ENCODE measurements at regions not wholly inside any gene's neighbourhood (a gene's known extent, or its start where the extent isn't known, plus 50 kb on each side); places are given as distances from the start of the nearest gene placed in this dataset.

DNA sequence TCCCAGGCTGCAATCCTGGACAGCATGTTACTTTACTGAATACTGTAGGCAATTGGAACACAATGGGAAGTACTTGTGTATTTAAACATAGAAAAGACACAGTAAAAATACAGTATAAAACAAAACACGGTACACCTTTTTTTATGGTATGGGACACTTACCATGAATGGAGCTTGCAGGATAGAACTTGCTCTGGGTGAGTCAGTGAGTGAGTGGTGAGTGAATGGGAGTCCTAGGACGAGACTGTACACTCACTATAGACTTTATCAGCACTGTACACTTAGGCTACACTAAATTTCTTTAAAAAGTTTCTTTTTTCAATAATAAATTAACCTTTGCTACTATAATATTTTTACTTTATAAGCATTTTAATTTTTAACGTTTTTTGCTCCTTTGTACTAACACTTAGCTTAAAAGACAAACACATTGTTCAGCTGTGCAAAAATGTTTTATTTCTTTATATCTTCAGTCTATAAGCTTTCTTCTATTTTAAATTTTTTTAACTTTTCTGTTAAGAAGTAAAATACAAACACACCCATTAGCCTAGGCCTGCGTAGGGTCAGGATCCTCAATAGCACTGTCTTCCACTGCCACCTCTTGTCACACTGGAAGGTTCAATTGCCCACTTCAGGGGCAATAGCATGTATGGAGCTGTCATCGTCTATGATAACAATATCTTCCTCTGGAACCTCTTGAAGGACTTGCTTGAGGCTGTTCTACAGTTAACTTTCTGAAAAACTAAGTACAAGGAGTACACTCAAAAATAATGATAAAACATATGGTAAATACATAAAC lies 293.5 kb upstream of the FSTL5 start:
- DNase-seq, result no peak

DNA sequence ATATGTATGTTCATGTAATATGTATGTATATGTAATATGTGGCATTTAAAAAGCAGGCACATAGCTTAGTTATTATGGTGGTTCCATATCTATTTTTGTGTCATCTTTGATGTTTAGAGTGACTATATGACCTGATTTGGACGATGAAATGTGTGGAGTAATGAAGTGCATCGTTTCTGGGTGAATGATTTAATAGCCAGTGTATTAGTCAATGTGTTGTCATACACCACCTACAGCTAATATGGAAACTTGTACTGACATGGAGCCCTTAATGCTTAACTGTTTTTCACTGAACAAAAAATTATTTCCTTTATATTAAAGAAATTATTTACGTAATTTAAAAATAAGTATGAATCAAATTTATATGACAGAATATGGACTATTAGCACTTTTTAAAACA lies 292.3 kb upstream of the FSTL5 start:
- no peak for DNase-seq

GRCh38 chr4:162450531-162451035 lies 286.8 kb upstream of the FSTL5 start:
- no peak for DNase-seq

DNA sequence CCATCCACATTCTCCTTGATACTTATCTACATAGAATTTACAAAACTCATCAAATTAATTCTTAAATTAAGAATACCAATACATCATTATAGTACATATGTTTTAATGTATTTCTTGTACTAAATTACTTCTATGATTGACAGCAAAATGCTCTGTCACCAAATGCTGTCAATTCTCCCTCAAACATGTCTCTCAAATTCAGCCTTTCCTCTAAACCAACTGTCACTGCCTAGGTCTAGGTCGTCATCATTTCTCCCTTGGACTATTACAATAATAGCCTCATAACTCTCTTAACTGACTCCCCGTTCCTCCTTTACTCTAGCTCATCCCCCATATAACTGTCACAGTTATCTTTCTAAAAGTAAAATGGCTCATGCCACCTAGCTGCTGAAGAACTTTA lies 279.7 kb upstream of the FSTL5 start:
- DNase-seq, result no peak

DNA sequence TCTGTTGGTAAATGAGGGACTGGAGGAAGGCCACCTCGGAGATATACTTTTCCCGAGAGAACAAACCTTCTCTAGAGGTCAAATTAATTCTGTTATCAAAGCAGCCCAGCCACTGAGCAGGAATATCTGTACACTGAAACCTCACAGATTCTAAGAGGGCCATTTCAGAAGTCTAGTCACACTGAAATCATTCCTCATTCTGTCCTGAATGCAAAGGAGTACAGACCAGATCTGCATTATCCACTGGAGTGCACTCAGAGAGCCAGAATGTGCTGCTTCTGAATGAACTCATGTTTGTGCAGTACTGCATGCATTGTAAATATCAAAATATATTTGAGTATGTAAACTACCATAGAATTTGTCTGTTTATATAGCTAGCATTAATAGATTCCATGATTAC lies 278.3 kb upstream of the FSTL5 start:
- no peak for DNase-seq

DNA sequence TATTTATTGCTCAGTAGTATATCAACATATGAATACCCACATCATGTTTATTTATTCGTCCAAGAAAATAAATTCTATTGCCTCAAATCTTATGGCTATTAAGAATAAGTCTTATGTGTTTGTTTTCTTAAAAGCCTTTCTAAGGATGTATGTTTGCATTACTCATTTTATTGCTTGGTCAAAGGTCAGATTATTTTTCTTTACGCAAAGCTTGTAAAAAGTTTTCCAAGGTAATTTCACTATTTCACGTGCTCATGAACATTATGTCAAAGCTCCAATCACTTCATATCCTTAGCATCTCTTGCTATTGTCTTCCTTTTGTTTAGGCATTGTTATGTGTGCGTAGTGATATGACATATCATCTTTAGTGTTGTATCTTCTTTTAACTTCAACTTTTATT lies 258.5 kb upstream of the FSTL5 start:
- no peak for DNase-seq

GRCh38 chr4:162410854-162411253 lies 247.1 kb upstream of the FSTL5 start:
- DNase-seq, result no peak

DNA sequence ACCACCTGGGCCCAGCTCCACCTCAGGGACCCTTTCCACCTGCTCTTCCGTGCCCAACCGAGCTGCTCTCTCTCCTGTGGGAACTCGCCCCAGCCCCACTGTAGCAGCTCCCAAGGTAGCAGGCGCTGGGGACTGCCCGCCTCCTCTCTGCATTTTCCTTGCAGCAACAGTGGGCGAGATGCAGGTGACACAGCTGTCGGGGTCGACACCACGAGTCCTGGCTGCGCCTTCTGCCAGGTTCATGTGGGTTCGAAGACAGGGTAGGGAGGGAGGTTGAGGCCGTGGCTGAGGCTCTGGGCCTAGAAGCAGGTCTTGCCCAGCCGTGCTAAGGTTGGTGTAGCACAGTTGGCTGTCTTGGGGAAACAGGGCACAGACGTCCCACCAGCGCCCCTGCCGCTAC lies 245.2 kb upstream of the FSTL5 start:
- no peak for DNase-seq

GRCh38 chr4:162408309-162408708 lies 244.5 kb upstream of the FSTL5 start:
- no peak for DNase-seq

DNA sequence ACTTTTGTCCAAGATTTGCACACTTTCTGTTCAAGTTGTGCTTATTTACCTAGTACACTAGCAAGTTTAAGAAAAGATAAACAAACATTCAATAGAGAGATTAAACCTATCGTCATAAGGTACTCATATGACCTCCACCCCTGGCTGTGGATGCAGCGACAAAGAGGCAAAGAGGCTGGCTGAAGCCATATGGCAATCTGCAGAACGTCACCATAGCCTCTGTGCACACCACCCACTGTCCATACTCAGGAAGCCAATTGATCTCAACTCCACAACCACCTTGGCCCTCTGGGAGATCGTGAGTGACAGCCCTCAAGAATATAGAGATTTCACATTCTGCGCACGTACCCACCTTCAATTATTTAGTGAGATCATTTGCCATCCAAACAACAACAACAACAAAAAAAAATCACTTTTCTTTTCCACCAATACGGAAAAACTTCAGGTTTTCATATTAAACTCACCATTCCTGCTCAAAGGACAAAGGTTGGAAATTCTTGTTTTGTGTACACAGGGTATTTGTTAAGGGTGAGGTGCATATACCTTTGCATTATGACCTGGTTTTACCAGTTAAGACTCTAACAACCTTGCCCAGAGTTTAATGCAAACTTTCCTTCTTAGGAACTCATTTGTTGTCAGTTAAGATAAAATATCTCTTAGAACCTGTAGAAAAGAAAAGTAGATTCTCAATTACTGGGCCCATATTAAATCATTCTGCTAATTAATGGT lies 243.0 kb upstream of the FSTL5 start:
- no peak for DNase-seq

DNA sequence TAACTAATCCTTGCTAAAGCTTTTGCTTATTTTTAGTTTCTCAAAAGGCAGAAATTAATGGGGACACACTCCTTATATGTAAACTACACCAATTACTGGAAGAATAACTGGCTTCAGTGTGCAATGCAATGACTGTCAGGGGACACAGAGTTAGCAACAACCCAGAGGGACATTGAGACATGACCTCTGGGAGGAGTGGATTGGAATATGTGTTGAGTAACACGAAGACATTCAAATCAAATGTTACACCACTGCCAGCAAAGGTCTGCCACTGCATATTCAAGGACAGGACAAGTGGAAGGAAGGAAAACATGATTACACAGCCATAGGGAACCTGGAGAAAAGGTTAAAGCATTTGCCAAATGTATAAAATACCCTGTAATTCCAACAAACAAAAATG lies 240.1 kb upstream of the FSTL5 start:
- no peak for DNase-seq

DNA sequence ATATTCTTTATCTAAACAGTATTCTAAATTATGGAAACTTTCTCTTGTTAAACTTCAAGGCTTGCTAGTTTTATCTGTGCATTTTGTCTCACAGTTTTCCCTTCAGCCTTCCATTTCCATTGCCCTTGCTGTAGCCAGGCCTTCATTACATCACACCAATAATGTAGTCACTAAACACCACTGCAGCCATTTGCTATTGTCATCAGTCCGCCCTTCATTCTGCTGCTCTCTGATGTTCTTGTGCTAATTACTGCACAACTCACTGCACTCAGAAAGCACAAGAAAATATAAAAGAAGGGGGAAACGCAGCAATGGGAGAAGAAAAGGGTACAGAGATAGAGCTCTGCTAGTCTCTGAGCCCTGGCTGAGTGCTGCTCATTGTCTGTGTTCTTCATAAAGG lies 239.6 kb upstream of the FSTL5 start:
- DNase-seq, result no peak

GRCh38 chr4:162401021-162401420 lies 237.2 kb upstream of the FSTL5 start:
- DNase-seq, result no peak

GRCh38 chr4:162392946-162393345 lies 229.1 kb upstream of the FSTL5 start:
- no peak for DNase-seq

DNA sequence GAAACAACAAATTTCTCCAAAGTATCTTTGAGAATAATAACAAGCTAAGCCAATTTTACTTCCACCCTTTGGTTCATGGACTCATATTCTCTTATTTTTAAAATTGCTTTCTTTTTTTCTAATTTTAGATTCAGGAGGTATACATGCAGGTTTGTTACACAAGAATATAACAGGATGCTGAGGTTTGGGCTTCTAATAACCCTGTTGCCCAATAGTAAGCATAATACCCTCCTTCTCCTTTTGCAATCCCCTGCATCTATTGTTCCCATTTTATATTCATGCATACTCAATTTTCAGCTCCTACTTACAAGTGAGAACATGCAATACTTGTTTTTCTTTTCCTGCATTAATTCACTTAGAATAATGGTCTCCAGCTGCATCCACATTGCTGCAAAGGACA lies 202.3 kb upstream of the FSTL5 start:
- DNase-seq, result no peak

GRCh38 chr4:162364651-162365050 lies 200.9 kb upstream of the FSTL5 start:
- no peak for DNase-seq

GRCh38 chr4:162360369-162361149 lies 196.8 kb upstream of the FSTL5 start:
- DNase-seq, result no peak

DNA sequence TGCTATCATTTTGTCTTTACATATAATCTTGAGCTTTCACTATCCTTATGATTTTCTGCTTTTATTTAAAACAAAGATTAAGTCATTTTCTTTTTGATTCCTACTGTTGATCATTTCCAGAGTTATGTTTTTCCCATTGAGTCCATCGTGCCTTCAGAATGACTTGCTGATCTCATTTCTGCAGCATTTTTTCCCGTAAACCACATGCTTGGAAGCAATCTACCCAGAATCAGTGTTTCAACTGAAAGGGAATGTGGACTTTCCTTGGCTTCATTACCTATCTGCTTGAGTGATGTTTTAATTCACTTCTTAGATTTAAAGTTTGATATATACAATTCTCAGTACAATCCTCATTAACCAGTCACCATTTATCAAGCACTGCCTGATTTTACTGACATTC lies 192.4 kb upstream of the FSTL5 start:
- no peak for DNase-seq

GRCh38 chr4:162352580-162353107 lies 188.8 kb upstream of the FSTL5 start:
- DNase-seq, result no peak

DNA sequence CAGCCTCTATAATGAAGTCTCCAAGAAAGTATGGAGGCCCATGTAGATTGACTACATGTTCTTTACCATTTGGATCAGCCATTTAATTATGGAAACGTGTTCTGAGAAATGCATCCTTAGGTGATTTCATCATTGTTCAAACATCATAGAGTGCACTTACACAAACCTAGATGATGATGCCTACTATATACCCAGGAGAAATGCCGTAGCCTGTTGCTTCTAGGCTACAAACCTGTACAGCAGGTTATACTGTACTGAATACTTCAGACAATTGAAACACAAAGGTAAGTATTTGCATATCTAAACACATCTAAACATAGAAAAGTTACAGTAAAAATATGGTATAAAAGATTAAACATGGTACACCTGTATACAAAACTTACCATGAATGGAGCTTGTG lies 186.5 kb upstream of the FSTL5 start:
- no peak for DNase-seq

- no peak for DNase-seq
These were observed 185.6 kb upstream of the FSTL5 start for GRCh38 chr4:162349395-162349794.

GRCh38 chr4:162347842-162348213 lies 184.0 kb upstream of the FSTL5 start:
- no peak for DNase-seq

- DNase-seq, result no peak
These were observed 183.5 kb upstream of the FSTL5 start for GRCh38 chr4:162347156-162347841.
